NT2/D1 (cell line): ENCODE measurements at regions not wholly inside any gene's neighbourhood (a gene's known extent, or its start where the extent isn't known, plus 50 kb on each side); places are given as distances from the start of the nearest gene placed in this dataset.

Source experiments
- SUZ12 ChIP-seq: IDR thresholded peaks from 2 replicates; pipeline ENCODE4 v1.6.1; 2011; ENCODE audit not compliant: insufficient read length, insufficient read depth; ENCODE audit errors: extremely low read depth
- YY1 ChIP-seq: IDR thresholded peaks from 2 replicates; pipeline ENCODE4 v1.6.1; 2011; ENCODE audit not compliant: insufficient read length, insufficient read depth
- ZNF274 ChIP-seq: IDR thresholded peaks from 2 replicates; pipeline ENCODE4 v1.6.1; 2011; ENCODE audit warnings: mild to moderate bottlenecking, low read depth, low read length

DNA sequence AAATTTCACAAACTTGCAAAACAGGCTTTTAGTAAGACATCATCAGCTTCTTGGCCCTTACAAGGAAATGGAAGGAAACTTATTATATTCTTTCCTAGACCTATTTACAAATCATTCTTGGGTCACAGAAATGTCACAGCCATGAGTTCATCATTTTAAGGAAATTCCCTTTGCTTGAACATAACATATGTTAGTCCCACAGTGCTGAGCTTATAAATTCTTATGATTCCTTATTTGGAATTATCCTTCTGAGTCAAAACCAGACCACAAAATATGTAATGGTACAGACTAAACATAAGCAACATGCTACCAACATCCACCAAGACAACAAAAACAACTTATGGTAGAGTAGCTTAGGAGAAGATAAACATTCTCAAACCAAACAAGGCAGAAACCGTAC is 236.9 kb upstream of the CTSO start:
- no peak for TF ChIP-seq YY1
- TF ChIP-seq ZNF274: no peak
- TF ChIP-seq SUZ12: no peak
